Transverse colon (tissue), 4 donors: ENCODE measurements at regions not wholly inside any gene's neighbourhood (a gene's known extent, or its start where the extent isn't known, plus 50 kb on each side); places are given as distances from the start of the nearest gene placed in this dataset.

Experiments used
- CTCF ChIP-seq, 5 experiments: fragments of 200-600 bp in 3 of 5; fragments of 450-650 bp in 2 of 5; sonication (generic) in 3 of 5; IDR thresholded peaks; 1 replicate in 2 of 5; 2 replicates in 3 of 5; pipeline ENCODE4 v1.5.1; 2016 to 2017; ENCODE audit warnings: antibody characterized with exemption in 5 of 5, inconsistent platforms in 3 of 5, mild to moderate bottlenecking in 2 of 5, moderate library complexity in 1 of 5
- EP300 ChIP-seq: sonication (generic); formaldehyde crosslinking; IDR thresholded peaks from one replicate; pipeline ENCODE4 v1.6.1; 2017; ENCODE audit warnings: antibody characterized with exemption, low read depth
- POLR2A ChIP-seq: fragments of 450-650 bp; IDR thresholded peaks from one replicate; pipeline ENCODE4 v1.6.1; 2016; ENCODE audit warnings: antibody characterized with exemption, mild to moderate bottlenecking, moderate library complexity
- POLR2AphosphoS5 ChIP-seq, 3 donors: sonication (generic); formaldehyde crosslinking; IDR thresholded peaks; one replicate each; pipeline ENCODE4 v1.6.1; 2016; ENCODE audit warnings: antibody characterized with exemption in 3 of 3

GRCh38 chr2:397521-397920 is 109.6 kb upstream of the ALKAL2 start:
- TF ChIP-seq CTCF (IDR thresholded peaks at IDR 0.05) (no peak), POLR2A (no peak), POLR2AphosphoS5 (IDR thresholded peaks at IDR 0.05) (no peak), EP300 (no peak)
